ENCODE measurements at regions not wholly inside any gene's neighbourhood (a gene's known extent, or its start where the extent isn't known, plus 50 kb on each side); places are given as distances from the start of the nearest gene placed in this dataset.

DNA sequence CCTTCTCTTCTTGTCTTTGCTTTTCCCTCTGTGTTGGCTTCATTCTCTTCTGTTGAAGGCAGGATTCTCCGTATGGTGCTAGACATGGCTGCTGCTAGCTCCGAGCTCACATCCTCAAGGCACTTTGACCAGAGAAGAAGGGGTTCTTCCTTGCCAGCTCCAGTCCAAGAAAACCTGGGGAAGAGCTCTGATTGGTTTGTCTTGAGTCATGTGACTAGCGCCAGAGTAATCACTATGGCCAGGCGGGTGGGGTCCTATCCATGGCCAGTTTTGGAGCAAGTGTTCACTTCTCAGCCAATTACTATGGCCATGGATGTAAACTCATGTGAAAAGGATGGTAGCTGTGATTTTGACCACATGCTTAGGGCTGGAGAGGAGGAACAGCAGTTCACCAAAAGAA is 74.2 kb downstream of the CT47B1 start (continued):
- TF ChIP-seq, protein P1, sequence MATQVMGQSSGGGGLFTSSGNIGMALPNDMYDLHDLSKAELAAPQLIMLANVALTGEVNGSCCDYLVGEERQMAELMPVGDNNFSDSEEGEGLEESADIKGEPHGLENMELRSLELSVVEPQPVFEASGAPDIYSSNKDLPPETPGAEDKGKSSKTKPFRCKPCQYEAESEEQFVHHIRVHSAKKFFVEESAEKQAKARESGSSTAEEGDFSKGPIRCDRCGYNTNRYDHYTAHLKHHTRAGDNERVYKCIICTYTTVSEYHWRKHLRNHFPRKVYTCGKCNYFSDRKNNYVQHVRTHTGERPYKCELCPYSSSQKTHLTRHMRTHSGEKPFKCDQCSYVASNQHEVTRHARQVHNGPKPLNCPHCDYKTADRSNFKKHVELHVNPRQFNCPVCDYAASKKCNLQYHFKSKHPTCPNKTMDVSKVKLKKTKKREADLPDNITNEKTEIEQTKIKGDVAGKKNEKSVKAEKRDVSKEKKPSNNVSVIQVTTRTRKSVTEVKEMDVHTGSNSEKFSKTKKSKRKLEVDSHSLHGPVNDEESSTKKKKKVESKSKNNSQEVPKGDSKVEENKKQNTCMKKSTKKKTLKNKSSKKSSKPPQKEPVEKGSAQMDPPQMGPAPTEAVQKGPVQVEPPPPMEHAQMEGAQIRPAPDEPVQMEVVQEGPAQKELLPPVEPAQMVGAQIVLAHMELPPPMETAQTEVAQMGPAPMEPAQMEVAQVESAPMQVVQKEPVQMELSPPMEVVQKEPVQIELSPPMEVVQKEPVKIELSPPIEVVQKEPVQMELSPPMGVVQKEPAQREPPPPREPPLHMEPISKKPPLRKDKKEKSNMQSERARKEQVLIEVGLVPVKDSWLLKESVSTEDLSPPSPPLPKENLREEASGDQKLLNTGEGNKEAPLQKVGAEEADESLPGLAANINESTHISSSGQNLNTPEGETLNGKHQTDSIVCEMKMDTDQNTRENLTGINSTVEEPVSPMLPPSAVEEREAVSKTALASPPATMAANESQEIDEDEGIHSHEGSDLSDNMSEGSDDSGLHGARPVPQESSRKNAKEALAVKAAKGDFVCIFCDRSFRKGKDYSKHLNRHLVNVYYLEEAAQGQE (IDR thresholded peaks at IDR 0.05; ENCODE audit: low read depth) = no peak
- TF ChIP-seq ATF3 (IDR thresholded peaks at IDR 0.05) (no peak), EZH2 (IDR thresholded peaks at IDR 0.05) (no peak), CEBPB (IDR thresholded peaks at IDR 0.05; ENCODE audit: low read depth) (no peak)

DNA sequence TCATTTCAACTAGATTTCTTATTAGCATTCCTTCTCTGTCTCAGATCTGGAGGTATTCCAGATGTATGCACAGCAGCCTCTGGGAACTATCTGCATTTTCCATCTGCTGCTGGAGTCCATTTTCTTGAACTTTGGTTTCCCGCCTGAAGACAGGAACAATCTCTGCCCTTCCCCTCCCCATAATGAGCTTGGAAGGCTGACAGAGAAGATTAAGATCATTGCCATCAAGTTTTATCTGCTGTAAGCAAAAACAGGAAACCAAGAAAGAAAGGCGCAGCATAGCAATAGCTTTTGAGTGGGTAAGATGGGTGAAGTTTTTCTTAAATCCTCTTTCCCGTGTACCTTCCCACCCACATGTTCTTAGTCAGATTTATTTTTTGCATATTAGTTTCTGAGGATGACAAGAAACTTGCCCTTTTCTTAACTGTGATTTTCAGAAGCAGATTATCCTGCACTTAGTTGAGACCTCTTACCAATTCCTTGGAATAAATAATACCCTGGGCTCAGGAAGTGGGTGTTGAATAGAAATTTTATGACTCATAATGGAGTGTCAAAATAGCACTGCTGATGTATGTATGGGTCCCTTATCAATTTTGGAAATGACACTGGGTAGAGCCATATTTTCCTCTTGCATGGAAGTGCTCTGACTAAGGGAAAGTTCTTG is 78.3 kb downstream of the CT47B1 start:
- Histone ChIP-seq H3K27ac (ENCODE audit: low read depth, low read length) (no peak overlapping the region), H3K4me3 (replicated peaks in 1 of 2; ENCODE audit: low read depth in 1 of 2, low read length in 2 of 2) (no peak overlapping the region), H3K4me1 (ENCODE audit: control insufficient read depth in 1 of 2, insufficient read depth in 2 of 2, low read length in 2 of 2) (no peaks in the 10 kb centered on the region), H4K20me1 (ENCODE audit: insufficient read depth) (no peaks in the 10 kb centered on the region), H3K36me3 (ENCODE audit: control insufficient read depth in 1 of 2, insufficient read depth in 2 of 2, low read length in 2 of 2) (no peaks in the 10 kb centered on the region), H3K79me2 (ENCODE audit: insufficient read depth, low read length) (no peaks in the 10 kb centered on the region), H3K9me3 (ENCODE audit: control insufficient read depth in 1 of 2, insufficient read depth in 1 of 2, low read depth in 1 of 2, low read length in 2 of 2) (no peaks in the 10 kb centered on the region), H2AFZ (ENCODE audit: low read depth, low read length, poor library complexity, severe bottlenecking) (no peak overlapping the region), H3K9me2 (ENCODE audit: insufficient read depth) (no peaks in the 10 kb centered on the region), H3K27me3 (ENCODE audit: insufficient read depth, low read length) (no peaks in the 10 kb centered on the region), H3K9ac (ENCODE audit: low read length) (no peak overlapping the region), H3K4me2 (ENCODE audit: low read length) (no peak overlapping the region)
- DNase-seq (ENCODE audit: low read depth, low spot score) (no peak), ATAC-seq (no peak)
- no peak for TF ChIP-seq ELF1 (IDR thresholded peaks at IDR 0.05; ENCODE audit: borderline replicate concordance, low read depth)
- TF ChIP-seq CEBPB (IDR thresholded peaks at IDR 0.05; ENCODE audit: low read depth) = no peak
- TF ChIP-seq, protein P2, sequence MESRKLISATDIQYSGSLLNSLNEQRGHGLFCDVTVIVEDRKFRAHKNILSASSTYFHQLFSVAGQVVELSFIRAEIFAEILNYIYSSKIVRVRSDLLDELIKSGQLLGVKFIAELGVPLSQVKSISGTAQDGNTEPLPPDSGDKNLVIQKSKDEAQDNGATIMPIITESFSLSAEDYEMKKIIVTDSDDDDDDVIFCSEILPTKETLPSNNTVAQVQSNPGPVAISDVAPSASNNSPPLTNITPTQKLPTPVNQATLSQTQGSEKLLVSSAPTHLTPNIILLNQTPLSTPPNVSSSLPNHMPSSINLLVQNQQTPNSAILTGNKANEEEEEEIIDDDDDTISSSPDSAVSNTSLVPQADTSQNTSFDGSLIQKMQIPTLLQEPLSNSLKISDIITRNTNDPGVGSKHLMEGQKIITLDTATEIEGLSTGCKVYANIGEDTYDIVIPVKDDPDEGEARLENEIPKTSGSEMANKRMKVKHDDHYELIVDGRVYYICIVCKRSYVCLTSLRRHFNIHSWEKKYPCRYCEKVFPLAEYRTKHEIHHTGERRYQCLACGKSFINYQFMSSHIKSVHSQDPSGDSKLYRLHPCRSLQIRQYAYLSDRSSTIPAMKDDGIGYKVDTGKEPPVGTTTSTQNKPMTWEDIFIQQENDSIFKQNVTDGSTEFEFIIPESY (IDR thresholded peaks at IDR 0.05; ENCODE audit: extremely low read depth, insufficient replicate concordance, low read length) = no peak
- no peak for TF ChIP-seq POLR2AphosphoS5 (IDR thresholded peaks at IDR 0.05; ENCODE audit: low read depth, low read length)
- TF ChIP-seq EZH2phosphoT487 (IDR thresholded peaks at IDR 0.05; ENCODE audit: borderline replicate concordance) = no peak
- TF ChIP-seq POLR2A (IDR thresholded peaks at IDR 0.05; ENCODE audit: borderline replicate concordance, extremely low read depth, insufficient read depth, insufficient read length) = no peak
- TF ChIP-seq ATF3 (IDR thresholded peaks at IDR 0.05) = no peak
- no peak for TF ChIP-seq SRF (IDR thresholded peaks at IDR 0.05; ENCODE audit: low read depth)
- no peak for TF ChIP-seq TCF7L2 (IDR thresholded peaks at IDR 0.05; ENCODE audit: borderline replicate concordance, extremely low read depth, insufficient read depth, insufficient read length)
- POLR2A ChIA-PET = no interaction called here
- CTCF ChIA-PET = no interaction called here
- intact Hi-C loops (cut with micrococcal nuclease) = loop anchor here (10.0 kb wide), 1 partner anchor 507 kb away; no protein-coding TSS in a partner anchor
- BruUV-seq (replicated peaks) = no TSS peak
- RAD21 ChIA-PET (ENCODE audit: low non-redundant PET in 1 of 2, low total read pairs in 2 of 2, uncharacterized antibody in 2 of 2, unreplicated experiment in 2 of 2) = no interaction called here

All from HCT116 (cell line).